GM10248 (cell line): ENCODE measurements at regions not wholly inside any gene's neighbourhood (a gene's known extent, or its start where the extent isn't known, plus 50 kb on each side); places are given as distances from the start of the nearest gene placed in this dataset.

ENCODE experiments used
- CTCF ChIA-PET: fragments of 300-600 bp; sonication (Branson Sonifier 250); formaldehyde crosslinking; extraction: SDS; loops from one replicate; lab custom pipeline; 2021; ENCODE audit warnings: antibody characterized with exemption; lab: Yijun Ruan, JAX
- POLR2A ChIA-PET: fragments of 350-650 bp; sonication (Branson Sonifier 250); formaldehyde crosslinking; extraction: SDS; loops from one replicate; lab custom pipeline; 2020; ENCODE audit warnings: antibody characterized with exemption; lab: Yijun Ruan, JAX
- DNase-seq: peaks from one replicate; pipeline ENCODE4 v3.0.0; 2012; ENCODE audit errors: extremely low spot score
- TF ChIP-seq, protein P1 (sequence below): IDR thresholded peaks from 2 replicates; pipeline ENCODE4 v1.5.1; 2012; ENCODE audit warnings: mild to moderate bottlenecking, low read depth; ENCODE audit errors: extremely low read depth, missing control alignments, control extremely low read depth

DNA sequence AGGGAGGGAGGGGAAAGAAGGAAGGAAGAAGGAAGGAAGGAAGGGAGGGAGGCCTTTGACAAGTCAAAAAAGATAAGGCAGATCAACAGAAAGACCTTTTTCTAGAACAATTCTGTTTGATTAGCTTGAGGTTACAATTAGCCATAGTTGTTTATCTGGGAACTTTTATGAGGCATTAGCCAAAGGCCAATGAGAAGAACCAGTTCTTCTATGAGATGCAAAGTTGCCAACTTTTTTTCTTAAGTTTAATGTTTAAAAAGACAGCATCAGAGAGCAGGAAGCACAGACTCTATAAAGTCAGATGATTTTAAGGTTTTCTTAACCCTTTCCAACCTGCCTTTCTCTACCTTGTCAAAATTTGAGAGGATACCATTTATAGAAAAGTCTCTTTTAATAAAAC is 301.3 kb upstream of the NR2F2 start:
- POLR2A ChIA-PET: no interaction called here
- TF ChIP-seq, protein P1, sequence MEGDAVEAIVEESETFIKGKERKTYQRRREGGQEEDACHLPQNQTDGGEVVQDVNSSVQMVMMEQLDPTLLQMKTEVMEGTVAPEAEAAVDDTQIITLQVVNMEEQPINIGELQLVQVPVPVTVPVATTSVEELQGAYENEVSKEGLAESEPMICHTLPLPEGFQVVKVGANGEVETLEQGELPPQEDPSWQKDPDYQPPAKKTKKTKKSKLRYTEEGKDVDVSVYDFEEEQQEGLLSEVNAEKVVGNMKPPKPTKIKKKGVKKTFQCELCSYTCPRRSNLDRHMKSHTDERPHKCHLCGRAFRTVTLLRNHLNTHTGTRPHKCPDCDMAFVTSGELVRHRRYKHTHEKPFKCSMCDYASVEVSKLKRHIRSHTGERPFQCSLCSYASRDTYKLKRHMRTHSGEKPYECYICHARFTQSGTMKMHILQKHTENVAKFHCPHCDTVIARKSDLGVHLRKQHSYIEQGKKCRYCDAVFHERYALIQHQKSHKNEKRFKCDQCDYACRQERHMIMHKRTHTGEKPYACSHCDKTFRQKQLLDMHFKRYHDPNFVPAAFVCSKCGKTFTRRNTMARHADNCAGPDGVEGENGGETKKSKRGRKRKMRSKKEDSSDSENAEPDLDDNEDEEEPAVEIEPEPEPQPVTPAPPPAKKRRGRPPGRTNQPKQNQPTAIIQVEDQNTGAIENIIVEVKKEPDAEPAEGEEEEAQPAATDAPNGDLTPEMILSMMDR: no peak
- CTCF ChIA-PET: no interaction called here
- DNase-seq: no peak

DNA sequence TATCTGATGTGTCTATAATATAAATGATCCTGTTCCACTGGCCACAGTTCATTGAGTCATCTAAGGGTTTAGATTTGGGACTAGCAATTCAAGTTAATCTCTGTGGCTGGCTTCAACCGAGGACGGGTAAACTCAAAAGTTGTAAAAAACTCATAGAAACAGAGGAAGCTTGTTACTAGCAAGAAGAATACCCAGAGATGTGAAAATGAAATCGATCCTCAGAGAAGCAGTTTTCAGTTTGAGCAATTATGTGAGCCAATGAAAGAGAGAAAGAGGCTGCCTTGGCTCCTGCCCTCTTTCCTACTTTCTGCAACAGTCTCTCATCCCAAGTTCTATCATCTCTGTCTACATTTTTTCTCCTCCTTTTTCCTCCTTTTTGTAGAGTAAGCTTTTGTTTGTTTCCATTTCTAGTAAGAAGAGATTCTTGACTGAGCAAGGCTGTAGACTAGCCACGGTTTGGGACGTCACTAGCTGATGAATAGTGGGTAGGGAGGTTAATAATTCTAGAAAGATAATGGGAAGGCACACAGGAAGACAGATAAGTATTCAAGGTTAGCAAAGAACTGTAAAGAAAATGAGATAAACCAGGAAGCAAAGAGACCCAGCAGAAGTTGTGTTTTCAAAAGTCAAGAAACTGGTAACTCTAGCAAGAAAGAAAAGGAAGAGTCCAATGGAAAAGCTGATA is 298.9 kb upstream of the NR2F2 start:
- ChIA-PET POLR2A (no interaction called here), CTCF (interaction anchor here (2.0 kb wide), 1 partner anchor 21 kb away, joined by 5 read pairs; no protein-coding TSS in a partner anchor)
- TF ChIP-seq, protein P1: no peak
- no peak for DNase-seq

DNA sequence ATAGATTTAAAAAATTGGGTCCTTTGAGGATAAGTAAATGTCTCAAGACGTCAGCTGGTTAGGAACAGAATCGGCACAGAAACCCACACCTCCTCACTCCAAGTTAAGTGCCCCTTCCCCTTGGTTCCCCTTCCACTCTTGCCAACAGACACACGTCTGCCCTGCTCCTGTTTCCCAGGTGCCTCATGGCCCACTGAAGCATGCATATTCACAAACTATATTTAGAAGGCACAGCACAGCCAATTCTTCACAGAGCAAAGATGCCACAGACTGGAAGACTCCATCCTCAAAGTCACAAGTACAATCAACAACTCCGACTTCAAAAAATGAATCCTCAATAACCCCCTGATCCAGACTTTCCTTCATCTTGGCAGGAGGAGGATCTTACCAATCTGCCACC is 295.4 kb upstream of the NR2F2 start:
- ChIA-PET CTCF (no interaction called here), POLR2A (no interaction called here)
- TF ChIP-seq, protein P1: no peak
- no peak for DNase-seq

DNA sequence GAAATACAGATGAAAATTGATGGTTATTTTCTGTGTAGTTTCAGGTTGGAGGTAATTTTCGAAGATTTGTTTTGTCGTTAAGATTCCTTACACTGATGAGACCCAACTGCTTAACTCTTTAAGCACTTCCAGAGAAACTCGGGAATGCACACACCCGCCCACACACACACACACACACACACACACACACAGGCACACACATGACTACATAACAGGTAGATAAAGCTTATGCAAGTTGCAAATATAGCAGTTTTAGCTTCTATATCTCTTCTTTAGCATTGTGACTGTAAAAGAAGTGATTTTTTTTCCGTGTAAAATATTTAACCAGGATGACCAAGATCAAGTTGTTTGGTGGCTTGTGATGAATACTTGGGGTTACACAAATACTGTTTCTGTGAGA is 294.9 kb upstream of the NR2F2 start:
- CTCF ChIA-PET: interaction anchor here (0.6 to 1.3 kb wide), 2 partner anchors 11 to 32 kb away, joined by 3 to 4 read pairs; no protein-coding TSS in a partner anchor

DNA sequence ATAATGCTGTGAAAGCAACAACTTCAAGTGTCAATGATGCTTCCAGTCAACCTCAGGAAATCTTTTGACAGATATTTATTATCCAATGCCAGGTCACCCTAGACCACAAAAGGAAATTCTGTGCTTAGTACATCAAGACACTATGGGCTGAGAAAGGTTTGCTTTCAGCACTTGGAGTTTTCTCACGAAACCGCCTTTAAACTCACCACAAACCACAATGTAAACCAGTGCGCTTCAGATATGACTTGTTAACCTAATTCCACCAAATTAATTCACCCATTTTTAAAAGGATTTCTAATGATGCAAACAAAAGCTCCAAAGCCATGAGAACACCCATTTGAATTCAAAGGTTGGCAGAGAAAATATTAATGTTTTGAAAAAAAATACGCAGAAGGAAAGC is 292.9 kb upstream of the NR2F2 start:
- POLR2A ChIA-PET: no interaction called here
- DNase-seq: no peak
- CTCF ChIA-PET: interaction anchor here (2.6 kb wide), 1 partner anchor 10 kb away, joined by 12 read pairs; no protein-coding TSS in a partner anchor
- TF ChIP-seq, protein P1: no peak

More for the DNA sequence above, 294.9 kb upstream of the NR2F2 start:
- POLR2A ChIA-PET: no interaction called here
- DNase-seq: no peak
- TF ChIP-seq, protein P1: no peak

DNA sequence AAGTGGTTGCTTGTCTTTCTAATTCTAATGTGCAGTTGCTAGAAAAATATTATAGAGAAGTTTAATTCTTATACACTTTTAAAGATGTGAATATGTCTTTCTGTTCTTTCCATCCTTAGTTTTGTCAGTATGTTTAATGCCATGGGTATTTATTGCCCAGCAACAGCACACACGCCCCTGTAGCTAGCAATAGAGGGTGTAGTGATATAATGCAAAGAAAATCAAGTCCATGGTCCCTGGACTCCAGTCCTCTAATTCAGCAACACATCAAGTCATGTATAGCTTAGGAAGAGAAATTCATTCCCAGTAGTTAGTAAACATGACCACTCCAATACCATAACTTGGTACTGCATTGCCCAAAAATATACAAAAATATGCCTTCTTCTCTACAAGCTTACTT is 292.4 kb upstream of the NR2F2 start:
- TF ChIP-seq, protein P1: no peak
- CTCF ChIA-PET: interaction anchor here (2.6 kb wide), 1 partner anchor 10 kb away, joined by 12 read pairs; no protein-coding TSS in a partner anchor
- no peak for DNase-seq
- POLR2A ChIA-PET: no interaction called here
